Liver (tissue), 3 donors: ENCODE measurements at regions not wholly inside any gene's neighbourhood (a gene's known extent, or its start where the extent isn't known, plus 50 kb on each side); places are given as distances from the start of the nearest gene placed in this dataset.

Experiments
- ATF3 ChIP-seq: IDR thresholded peaks from 2 replicates; pipeline ENCODE4 v1.6.1; 2016; ENCODE audit warnings: antibody characterized with exemption
- CTCF ChIP-seq: fragments of 150-350 bp; IDR thresholded peaks from 2 replicates; pipeline ENCODE4 v1.5.1; 2017; ENCODE audit warnings: improper control_type of control experiment, low read depth, low read length; ENCODE audit not compliant: missing input control
- EGR1 ChIP-seq, 2 donors: IDR thresholded peaks; 2 replicates each; pipeline ENCODE4 v1.6.1; 2016 to 2018; ENCODE audit warnings: antibody characterized with exemption in 2 of 2, low read depth in 2 of 2
- HNF4G ChIP-seq: IDR thresholded peaks from 2 replicates; pipeline ENCODE4 v1.6.1; 2016; ENCODE audit warnings: antibody characterized with exemption
- JUND ChIP-seq, 2 donors: IDR thresholded peaks; 2 replicates each; pipeline ENCODE4 v1.6.1; 2016; ENCODE audit warnings: antibody characterized with exemption in 2 of 2
- RAD21 ChIP-seq, 2 donors: IDR thresholded peaks; 2 replicates each; pipeline ENCODE4 v1.6.1; 2016; ENCODE audit warnings: antibody characterized with exemption in 2 of 2, mild to moderate bottlenecking in 2 of 2
- ZBTB33 ChIP-seq: IDR thresholded peaks from 2 replicates; pipeline ENCODE4 v1.6.1; 2016; ENCODE audit warnings: antibody characterized with exemption
- donor health status: healthy.
- donor health status: healthy.

- TF ChIP-seq JUND (IDR thresholded peaks at IDR 0.05) (no peak), CTCF (no peak), ATF3 (no peak), EGR1 (IDR thresholded peaks at IDR 0.05; ENCODE audit: low read depth in 2 of 2) (no peak), ZBTB33 (no peak), HNF4G (no peak), RAD21 (IDR thresholded peaks at IDR 0.05) (no peak)
These were observed 165.1 kb downstream of the HS3ST2 start for GRCh38 chr16:22979038-22979437.
